HG03460 (cell line): ENCODE measurements at regions not wholly inside any gene's neighbourhood (a gene's known extent, or its start where the extent isn't known, plus 50 kb on each side); places are given as distances from the start of the nearest gene placed in this dataset.

Experiments
- ATAC-seq: cut with Tn5 transposase; IDR thresholded peaks from one replicate; pipeline ENCODE4 v1.9.1; 2021; ENCODE audit not compliant: unreplicated experiment

DNA sequence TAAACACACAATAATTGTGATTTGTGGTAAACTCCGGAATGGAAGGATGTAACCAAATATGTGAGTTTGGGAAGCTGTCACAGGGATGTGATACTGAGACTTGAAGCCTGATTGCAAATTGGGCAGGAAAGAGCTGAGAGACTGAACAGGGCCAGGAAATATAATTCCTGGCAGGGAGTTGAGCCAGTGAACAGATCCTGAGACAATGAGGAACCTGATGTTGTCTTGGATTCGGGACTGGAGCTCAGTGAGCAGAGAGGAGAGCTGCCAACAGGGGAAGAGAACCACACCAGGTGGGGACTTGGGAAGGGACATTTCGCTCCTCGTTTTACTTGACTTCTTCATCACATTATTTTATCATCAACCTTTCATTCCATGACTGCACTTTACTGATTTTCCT is 386.0 kb downstream of the TLL1 start:
- ATAC-seq = no peak

DNA sequence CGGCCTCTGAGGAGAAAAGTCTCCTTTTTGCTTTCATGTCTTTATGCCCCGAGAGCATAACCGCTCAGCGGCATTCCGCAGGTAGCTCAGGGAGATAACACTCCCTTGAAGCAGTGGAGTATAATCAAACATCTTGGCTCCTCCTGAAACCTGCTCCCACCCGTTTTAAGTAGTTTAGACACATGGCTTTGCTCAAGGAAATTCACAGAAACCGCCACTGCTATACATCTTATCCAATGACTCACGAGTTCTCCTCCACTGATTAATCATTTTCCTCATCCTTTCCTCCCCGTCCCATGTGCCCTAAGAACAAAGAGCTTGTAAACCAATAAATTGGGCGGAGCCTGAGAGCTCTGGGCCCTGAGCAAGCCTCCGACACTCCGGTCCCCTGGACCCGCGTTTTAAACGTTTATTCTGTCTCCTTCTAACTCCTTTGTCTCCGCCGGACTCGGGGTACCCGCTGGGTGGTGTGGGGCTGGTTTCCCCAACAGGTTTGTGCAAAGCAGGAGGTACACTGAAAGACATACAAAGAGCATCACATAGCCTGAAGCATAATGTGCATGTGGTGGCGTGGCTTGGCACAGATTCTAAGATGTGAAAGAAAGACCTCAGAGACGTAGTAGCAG is 401.2 kb downstream of the TLL1 start:
- no peak for ATAC-seq

DNA sequence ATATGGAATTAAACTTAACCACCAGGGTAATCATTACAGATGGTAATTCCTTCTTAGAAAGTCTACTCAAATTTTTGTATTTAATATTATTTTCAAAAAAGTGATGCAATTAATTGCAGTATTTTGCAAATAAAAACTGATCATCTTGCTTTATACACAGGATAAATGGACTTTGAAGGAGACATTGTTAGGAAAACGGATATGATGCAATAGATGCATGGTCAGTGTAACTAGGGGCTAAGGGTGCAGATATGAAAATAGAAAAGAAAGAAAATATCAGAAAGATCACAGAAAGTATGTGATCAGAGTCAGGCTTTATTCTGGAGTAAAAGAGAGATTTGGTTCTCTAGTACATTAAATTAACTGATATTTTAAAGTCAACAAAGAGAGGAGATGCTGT is 401.7 kb downstream of the TLL1 start:
- ATAC-seq = no peak

DNA sequence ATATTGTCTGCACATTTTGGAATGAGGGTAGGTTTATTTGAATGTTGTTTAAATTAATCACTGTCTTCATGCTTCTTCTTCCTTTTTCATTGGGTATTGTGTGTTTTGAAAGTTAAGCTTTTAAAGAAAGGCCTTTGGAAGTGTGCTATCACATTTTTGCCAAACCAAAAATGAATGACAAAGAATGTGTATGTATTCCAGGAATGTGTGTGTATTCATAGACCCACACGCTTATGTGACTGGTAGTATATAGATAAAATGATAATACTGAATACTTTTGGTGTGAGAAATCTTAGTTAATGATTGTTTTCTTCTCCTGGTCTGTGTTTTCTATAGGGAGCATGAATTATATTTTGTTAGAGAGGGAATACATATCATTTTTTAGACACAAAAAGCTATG is 404.4 kb downstream of the TLL1 start:
- no peak for ATAC-seq

DNA sequence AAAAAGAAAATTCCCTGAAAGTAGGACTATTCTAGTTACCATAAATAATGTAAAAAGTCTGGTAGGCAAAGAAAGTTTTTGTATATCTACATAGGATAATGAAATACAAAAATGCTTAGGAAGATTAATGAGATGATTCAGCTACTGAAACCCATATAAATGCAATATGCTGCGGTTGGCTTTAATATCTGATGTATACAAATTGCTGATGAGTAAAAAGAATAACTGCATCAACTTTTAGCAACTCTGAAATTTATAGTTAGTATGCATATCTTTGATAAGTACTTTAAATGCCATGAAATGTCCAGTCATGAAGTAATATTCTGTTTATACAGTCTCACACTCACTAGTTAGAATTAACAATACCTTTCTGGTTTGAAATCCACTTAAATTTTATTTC is 404.8 kb downstream of the TLL1 start:
- no peak for ATAC-seq

DNA sequence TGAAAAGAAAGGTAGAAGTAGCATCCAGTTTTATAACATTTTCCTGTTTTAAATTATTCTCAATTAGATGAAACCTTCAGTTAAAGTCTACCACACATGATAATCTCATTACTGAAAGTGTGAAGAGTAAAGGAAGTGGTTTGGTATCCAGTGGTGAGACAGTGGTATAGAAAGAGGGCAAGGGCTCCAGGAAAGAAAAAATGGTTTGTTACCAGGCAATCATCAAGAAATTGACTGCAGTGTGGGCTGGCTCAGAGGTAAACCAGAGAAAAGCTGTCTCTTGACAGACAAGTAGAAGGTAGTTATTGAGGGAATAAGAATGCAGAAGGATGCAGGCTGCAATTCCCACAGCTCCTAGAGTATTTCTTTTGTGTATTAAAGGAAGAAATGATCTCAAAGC is 406.2 kb downstream of the TLL1 start:
- no peak for ATAC-seq

DNA sequence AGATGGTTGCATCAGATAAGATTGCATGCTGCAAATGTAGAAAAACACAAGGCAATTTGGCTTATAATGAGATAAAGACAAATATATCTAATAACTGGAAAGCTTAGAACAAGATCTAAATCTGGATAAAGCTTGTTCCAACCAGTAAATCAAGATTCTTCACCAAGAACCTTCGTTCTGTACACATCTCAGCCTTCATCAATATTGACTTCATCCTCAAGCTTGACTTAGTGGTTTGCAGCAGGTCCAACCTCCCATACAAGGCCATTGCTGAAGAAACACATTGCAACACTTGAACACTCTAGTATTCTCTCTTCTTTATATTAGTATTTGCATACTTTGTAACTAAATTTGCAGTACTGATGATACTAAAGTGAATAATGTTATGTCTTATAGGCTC is 407.6 kb downstream of the TLL1 start:
- no peak for ATAC-seq

DNA sequence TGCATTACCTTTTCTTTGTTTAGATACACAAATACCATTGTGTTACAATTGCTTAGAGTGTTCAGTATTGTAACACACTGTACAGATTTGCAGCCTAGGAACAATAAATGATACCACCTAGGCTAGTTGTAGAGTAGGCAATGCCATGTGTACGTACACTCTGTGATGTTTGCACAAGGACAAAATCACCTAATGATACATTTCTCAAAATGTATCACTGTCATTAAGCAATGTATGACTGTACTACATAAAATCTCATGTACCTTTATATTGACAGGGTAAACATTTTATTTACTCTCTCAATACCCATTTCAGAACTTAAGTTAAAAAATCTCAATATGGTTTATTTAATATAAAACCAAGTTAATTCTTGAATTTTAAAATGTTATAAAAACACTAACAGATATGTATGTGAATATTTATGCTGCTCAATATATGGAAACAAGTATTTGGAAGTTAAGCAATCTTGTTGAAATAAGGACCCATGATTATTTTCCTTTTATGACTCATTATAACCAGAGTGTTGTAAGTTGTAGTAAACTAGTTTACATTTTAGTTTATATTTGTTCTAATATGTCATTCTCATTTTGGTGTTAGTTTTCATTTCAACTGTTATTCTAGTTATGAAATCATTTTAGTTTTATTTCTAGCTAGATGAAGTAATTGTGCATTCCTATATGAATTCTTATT is 409.2 kb downstream of the TLL1 start:
- ATAC-seq = no peak

DNA sequence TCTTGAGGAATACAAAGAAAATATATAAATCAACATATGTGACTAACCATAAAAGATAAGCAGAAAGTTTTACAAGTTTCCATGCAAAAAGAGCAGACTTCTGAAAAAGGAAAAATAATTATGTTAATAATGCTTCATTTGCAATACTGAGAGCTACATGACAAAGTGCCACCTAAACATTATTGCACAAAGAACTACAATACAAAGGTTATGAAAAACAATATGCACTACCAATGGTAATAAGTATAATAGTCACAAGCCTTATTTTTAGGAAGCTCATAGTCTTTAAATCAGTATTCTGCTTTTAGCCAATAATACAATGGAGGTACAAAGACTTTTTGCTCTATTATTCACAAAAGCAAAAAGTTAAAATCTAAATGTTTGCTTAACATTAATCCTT is 411.2 kb downstream of the TLL1 start:
- no peak for ATAC-seq

DNA sequence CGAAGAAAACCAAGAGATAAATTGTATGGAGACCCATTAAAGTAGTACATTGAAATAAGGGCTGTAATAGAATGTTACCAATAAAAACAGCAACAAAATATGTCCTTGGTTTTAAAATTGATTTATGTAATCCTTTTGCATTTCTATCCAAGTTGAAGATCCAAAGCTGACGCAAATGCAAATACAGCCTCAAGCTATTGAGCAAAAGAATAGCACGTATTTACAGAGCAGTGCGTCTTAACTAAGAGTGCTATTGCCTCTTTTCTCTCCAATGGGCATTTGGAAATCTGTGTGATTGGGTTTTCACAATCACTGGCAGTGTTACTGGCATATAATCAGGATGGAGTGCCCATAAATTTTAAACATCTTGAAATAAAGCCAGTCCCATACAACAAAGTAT is 417.4 kb downstream of the TLL1 start:
- no peak for ATAC-seq

DNA sequence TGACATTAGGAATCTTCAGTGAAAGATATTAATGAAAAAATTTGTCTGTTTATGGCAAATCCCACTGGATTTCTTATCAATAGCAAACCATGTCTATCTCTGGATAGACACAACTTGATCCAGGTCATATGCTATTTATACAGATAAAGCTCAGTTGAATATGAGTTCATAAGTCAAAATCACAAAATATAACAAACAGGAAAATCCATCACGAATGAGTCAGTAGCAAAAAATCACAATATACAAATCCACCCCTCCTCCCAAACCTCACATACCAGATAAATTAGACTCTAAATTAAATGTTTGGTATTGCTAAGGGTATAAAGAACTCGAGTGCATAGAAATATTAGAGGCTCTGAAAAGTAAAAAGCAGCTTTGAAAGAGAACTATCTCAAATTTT is 420.5 kb downstream of the TLL1 start:
- no peak for ATAC-seq

DNA sequence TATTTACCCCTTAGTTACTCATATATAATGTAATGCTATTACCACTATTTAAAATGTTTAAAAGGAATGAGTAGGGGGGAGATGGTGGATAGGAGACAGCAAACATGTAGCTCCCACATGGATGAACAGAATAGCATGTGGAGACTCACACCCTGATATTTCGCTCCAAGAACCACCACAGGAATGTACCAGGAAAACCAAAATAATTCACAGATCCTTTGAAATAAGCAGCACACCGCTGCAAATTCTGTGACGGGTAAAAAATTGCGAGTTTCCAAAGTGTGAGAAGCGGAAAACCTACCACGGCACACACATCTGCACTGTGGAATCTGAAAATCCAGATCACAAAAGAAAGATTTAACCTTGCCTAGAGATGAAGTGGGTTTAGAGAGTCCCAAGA is 428.2 kb downstream of the TLL1 start:
- no peak for ATAC-seq

DNA sequence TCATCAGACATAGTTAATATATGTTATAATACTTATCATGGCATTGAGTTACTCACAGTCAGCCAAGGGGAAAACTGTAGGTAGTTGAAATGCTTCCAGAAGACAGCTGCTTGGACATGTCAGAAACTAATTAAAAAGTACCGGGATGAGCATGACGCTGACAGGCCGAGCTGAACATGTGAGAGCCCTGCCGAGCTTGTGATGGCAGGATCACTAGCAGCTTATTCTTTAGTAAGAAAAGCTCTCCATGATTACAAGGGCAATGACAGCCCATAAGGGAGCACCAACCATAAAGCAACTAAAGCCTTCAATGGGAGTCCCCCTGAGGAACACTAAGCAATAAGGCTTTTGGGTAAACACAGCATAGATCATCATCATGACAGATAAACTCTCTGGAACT is 435.6 kb downstream of the TLL1 start:
- ATAC-seq = no peak

DNA sequence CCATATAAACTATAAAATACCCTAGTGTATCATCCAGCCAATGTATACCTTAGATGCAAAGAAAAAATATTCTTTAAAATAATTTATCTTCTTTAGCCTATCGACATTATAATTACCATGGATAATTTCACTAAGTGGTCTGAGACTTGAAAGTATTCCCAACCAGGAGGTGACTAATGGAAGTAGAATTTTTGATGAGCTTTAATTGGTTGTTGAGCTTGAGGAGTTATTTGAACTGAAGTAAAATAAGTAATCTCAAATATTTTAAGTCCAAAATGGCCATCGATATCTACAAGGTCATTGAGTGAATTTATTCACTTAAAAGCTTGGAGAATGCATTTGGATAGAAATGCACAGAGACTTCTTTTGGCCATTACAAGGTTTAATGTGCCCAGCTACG is 436.2 kb downstream of the TLL1 start:
- no peak for ATAC-seq

DNA sequence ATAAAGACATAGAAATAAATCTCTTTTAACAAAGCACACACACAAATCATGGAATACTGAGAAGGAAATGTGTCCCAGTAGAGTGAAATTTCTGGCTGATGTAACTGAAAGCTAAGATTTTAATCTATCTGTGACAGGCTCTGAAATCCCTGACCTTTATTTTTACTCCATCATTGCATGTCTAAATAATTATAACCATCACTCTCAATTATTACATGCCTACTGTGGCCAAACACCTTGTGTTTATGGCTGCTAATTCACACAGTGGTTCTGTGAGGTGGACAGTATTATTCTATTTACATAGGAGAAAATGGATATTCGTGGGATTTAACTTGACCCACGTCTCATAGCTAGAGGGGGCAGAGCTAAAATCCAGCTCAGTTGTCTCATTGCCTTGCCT is 438.1 kb downstream of the TLL1 start:
- no peak for ATAC-seq

DNA sequence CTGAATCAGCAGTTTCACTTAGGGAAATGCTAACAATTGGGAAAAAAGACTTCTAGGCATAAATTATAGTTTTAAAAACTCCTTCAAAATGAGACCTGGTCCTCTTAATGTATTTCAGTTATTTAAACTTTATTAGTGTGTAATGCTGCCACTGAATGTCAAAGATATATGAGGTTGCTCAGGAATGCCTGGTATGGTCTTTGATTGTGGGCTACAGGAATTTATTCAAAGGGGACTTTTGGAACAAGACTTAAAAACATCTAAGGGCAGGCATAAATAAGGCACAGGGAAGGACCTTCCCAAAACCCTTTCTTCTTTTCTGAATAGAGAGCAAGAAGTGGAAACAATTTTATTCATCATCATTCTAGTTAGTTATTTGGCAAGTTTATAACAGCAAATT is 439.1 kb downstream of the TLL1 start:
- no peak for ATAC-seq

DNA sequence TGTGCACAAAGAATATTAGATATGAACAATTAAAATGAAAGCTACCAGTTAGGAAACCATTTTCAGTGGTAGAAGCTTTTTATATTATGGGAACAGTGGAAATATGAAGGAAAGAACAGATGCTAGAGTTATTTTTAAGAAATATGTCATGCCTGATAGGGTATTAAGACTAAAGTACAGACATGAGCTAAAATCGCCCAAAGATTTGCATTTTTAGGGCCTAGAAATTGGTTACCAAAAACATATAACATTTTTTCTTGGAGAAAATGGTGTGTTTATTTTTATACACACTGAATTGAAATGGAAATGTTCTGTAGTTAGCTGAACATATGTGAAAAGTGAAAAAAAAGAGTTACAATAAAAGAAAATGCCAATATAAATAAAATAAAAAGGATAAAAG is 441.9 kb downstream of the TLL1 start:
- ATAC-seq = no peak

DNA sequence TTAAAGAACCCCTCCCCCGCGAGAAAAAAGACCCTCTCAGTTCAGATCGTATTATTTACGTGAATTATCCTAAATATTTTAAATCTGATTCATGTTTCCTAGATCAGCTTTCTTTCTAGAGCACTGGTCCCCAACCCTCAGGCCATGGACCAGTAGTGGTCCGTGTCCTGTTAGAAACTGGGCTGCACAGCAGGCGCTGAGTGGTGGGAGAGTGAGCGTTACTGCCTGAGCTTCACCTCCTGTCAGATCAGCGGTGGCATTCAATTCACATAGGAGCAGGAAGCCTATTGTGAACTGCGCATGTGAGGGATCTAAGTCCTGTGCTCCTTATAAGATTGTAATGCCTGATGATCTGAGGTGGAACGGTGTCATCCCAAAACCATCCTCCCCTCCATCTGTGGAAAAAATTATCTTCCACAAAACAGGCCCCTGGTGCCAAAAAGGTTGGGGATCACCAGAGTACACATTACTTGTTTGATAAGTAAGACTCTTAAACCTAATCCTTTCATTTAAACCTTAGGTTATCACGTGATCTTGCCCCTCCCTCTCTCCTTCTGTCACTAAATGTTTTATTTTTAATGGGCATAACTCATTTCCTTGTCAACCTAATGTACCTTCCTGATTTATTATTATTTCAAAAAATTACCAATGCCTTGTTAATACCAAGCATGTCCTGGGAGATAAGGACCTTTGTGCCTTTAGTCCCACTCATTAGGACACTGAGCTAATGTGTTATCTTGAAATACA is 442.9 kb downstream of the TLL1 start:
- no peak for ATAC-seq

DNA sequence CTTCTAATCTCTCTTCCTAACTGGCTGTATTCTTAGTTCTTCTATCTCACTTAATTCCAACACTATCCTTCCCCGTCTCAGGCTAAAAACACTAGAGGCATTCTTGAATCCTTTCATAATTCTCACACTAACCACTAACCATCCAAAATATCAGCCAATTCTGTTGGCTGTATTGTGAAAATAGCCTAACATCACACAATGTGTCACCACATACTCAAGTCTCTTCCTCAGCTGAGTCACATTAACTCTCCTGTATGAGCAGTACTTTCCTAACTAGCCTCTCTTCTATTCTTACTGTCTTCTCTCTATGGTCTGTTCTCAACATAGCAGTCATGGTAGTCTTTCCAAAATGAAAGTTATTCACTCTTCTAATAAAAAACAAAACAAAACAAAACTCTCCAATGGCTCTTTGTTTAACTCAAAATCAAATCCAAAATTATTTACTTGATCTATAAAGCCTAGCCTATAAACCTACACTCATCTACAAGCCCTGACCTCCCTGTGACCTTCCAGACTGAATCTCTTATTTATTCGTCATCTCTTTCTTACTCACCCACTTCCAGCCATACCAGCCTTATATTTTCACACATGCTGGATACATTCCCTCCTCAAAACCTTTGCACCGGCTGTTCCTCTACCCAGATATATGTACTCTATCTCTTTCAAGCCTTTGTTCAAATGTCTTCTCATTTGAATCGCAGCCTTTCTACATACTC is 445.9 kb downstream of the TLL1 start:
- no peak for ATAC-seq

DNA sequence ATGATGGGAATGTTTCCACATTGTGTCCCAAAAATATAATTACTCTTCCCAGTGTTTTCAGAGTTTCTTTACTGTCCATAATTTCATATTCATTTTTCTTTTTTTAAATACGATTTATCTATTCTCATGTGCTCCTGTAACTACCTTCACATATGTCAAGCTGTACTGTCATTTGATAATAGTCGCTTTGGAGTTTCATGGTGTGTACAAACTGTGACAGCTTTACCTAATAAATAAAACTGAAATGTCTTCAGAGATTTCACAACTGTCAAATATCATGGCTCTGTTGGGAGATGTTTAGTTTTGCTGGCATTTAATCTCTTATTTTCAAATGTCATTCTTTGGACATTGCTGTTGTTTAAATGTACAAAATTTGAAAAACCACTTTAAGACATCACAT is 450.2 kb downstream of the TLL1 start:
- ATAC-seq = no peak

DNA sequence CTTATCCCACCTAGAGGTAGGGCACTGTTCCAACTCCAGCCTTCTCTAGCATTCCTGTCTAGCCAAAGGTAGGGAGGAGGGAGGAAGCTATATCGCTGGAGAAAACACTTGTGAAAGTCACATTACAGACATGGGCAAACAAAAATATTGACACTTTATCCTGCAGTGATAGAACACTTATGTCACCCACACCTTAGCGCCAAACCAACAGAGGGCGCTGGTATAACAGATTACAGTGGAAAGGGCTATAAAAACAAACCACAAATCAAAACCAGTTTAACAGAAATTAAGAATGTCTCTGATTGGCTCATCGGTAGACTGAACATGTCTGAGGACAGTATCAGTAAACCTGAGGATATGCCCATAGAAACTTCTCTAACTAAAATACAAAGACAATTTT is 451.3 kb downstream of the TLL1 start:
- no peak for ATAC-seq
